WTC11 (cell line): ENCODE measurements at regions not wholly inside any gene's neighbourhood (a gene's known extent, or its start where the extent isn't known, plus 50 kb on each side); places are given as distances from the start of the nearest gene placed in this dataset.

ENCODE experiments used
- ATAC-seq: fragments of 200-7000 bp; cut with Tn5 transposase; 2 replicates; pipeline ENCODE4 v1.10.0; 2021; ENCODE audit warnings: mild to moderate bottlenecking, moderate library complexity
- CTCF ChIA-PET: fragments of 300-600 bp; sonication (Branson Sonifier 250); formaldehyde crosslinking; loops from one replicate; lab custom pipeline; 2021; ENCODE audit warnings: antibody characterized with exemption; lab: Charles Lee
- POLR2A ChIA-PET: fragments of 350-600 bp; sonication (Branson Sonifier 250); formaldehyde crosslinking; loops from one replicate; lab custom pipeline; 2021; ENCODE audit warnings: antibody characterized with exemption; lab: Charles Lee
- DNase-seq: peaks from one replicate; pipeline ENCODE4 v3.0.0; 2021; ENCODE audit warnings: low spot score
- H3K27ac Mint-ChIP-seq: 2 replicates; pipeline ENCODE4 v1.8.0; 2021; ENCODE audit warnings: mixed read lengths
- H3K27me3 Mint-ChIP-seq: 2 replicates; pipeline ENCODE4 v1.8.0; 2021; ENCODE audit warnings: low read depth, mild to moderate bottlenecking, moderate library complexity, mixed read lengths
- H3K36me3 Mint-ChIP-seq: 2 replicates; pipeline ENCODE4 v1.8.0; 2021; ENCODE audit warnings: mixed read lengths
- H3K4me1 Mint-ChIP-seq: 2 replicates; pipeline ENCODE4 v1.8.0; 2022; ENCODE audit warnings: mixed read lengths
- H3K4me3 Mint-ChIP-seq: 2 replicates; pipeline ENCODE4 v1.8.0; 2021; ENCODE audit warnings: mild to moderate bottlenecking, moderate library complexity, mixed read lengths
- H3K9me3 Mint-ChIP-seq: 2 replicates; pipeline ENCODE4 v1.8.0; 2021; ENCODE audit warnings: mixed read lengths
- ARID4B ChIP-seq: sonication (generic); formaldehyde crosslinking; IDR thresholded peaks from 2 replicates; pipeline ENCODE4 v1.8.0; 2023; ENCODE audit warnings: missing genetic modification reagents, mild to moderate bottlenecking, borderline replicate concordance
- ATF3 ChIP-seq: sonication (generic); formaldehyde crosslinking; conservative IDR thresholded peaks from 2 replicates; pipeline ENCODE4 v1.8.1; 2022; ENCODE audit warnings: mild to moderate bottlenecking, missing genetic modification reagents
- CREB1 ChIP-seq: sonication (generic); formaldehyde crosslinking; IDR thresholded peaks from 2 replicates; pipeline ENCODE4 v1.8.0; 2023; ENCODE audit warnings: mild to moderate bottlenecking, missing genetic modification reagents
- CREM ChIP-seq: sonication (generic); formaldehyde crosslinking; IDR thresholded peaks from 2 replicates; pipeline ENCODE4 v1.8.1; 2022; ENCODE audit warnings: mild to moderate bottlenecking, missing genetic modification reagents, moderate library complexity
- E2F4 ChIP-seq: sonication (generic); formaldehyde crosslinking; IDR thresholded peaks from 2 replicates; pipeline ENCODE4 v1.8.1; 2022; ENCODE audit warnings: low read depth, mild to moderate bottlenecking, moderate library complexity, missing genetic modification reagents, borderline replicate concordance
- E2F5 ChIP-seq: sonication (generic); formaldehyde crosslinking; IDR thresholded peaks from 2 replicates; pipeline ENCODE4 v1.8.1; 2022; ENCODE audit warnings: mild to moderate bottlenecking, moderate library complexity, missing genetic modification reagents
- FOXP1 ChIP-seq: sonication (generic); formaldehyde crosslinking; IDR thresholded peaks from 2 replicates; pipeline ENCODE4 v1.8.0; 2022; ENCODE audit warnings: missing genetic modification reagents, mild to moderate bottlenecking, moderate library complexity, borderline replicate concordance
- KAT7 ChIP-seq: sonication (generic); formaldehyde crosslinking; IDR thresholded peaks from 2 replicates; pipeline ENCODE4 v1.8.1; 2023; ENCODE audit warnings: missing genetic modification reagents, mild to moderate bottlenecking, borderline replicate concordance
- MYBL2 ChIP-seq: sonication (generic); formaldehyde crosslinking; IDR thresholded peaks from 2 replicates; pipeline ENCODE4 v1.8.1; 2023; ENCODE audit warnings: mild to moderate bottlenecking, moderate library complexity, missing genetic modification reagents
- NFE2L1 ChIP-seq: sonication (generic); formaldehyde crosslinking; IDR thresholded peaks from 2 replicates; pipeline ENCODE4 v1.8.1; 2023; ENCODE audit warnings: missing genetic modification reagents
- NR1H2 ChIP-seq: sonication (generic); formaldehyde crosslinking; IDR thresholded peaks from 2 replicates; pipeline ENCODE4 v1.9.0; 2021; ENCODE audit warnings: mild to moderate bottlenecking, moderate library complexity, missing genetic modification reagents
- NR2C2 ChIP-seq: sonication (generic); formaldehyde crosslinking; IDR thresholded peaks from 2 replicates; pipeline ENCODE4 v1.8.0; 2022; ENCODE audit warnings: mild to moderate bottlenecking, missing genetic modification reagents
- PRDM15 ChIP-seq: sonication (generic); formaldehyde crosslinking; IDR thresholded peaks from 2 replicates; pipeline ENCODE4 v1.8.0; 2022; ENCODE audit warnings: missing genetic modification reagents
- RELA ChIP-seq: sonication (generic); formaldehyde crosslinking; IDR thresholded peaks from 2 replicates; pipeline ENCODE4 v1.8.1; 2022; ENCODE audit warnings: missing genetic modification reagents, mild to moderate bottlenecking, borderline replicate concordance
- TCF7 ChIP-seq: sonication (generic); formaldehyde crosslinking; IDR thresholded peaks from 2 replicates; pipeline ENCODE4 v1.8.0; 2022; ENCODE audit warnings: mild to moderate bottlenecking, low read depth, missing genetic modification reagents, moderate library complexity
- TP53 ChIP-seq: sonication (generic); formaldehyde crosslinking; IDR thresholded peaks from 2 replicates; pipeline ENCODE4 v1.8.1; 2023; ENCODE audit warnings: mild to moderate bottlenecking, missing genetic modification reagents
- ZBTB21 ChIP-seq: sonication (generic); formaldehyde crosslinking; IDR thresholded peaks from 2 replicates; pipeline ENCODE4 v1.8.1; 2023; ENCODE audit warnings: mild to moderate bottlenecking, missing genetic modification reagents, borderline replicate concordance
- ZMAT4 ChIP-seq: fragments of 250-450 bp; sonication (Bioruptor Pico); IDR thresholded peaks from 2 replicates; pipeline ENCODE4 v1.9.0; 2021; ENCODE audit warnings: mild to moderate bottlenecking
- ZNF423 ChIP-seq: fragments of 250-450 bp; sonication (Bioruptor Pico); IDR thresholded peaks from 2 replicates; pipeline ENCODE4 v2.1.2; 2022; ENCODE audit warnings: mild to moderate bottlenecking, moderate library complexity

GRCh38 chr1:193435781-193436180, 249.4 kb upstream of the B3GALT2 start:
- 0 out of 2 replicates have a peak, but pooled peaks cover 3% of the 10 kb centered on the region for H3K27me3 Mint-ChIP-seq
- TF ChIP-seq NR2C2 (CRISPR knock-in tag) = no peak
- no peak for TF ChIP-seq PRDM15
- TF ChIP-seq CREM = no peak
- TF ChIP-seq E2F5 (CRISPR knock-in tag) = no peak
- no peak for TF ChIP-seq TP53
- no peak for TF ChIP-seq CREB1 (CRISPR knock-in tag)
- TF ChIP-seq ZBTB21 (CRISPR knock-in tag) = no peak
- no peak for TF ChIP-seq MYBL2
- no peak for TF ChIP-seq ATF3 (CRISPR knock-in tag)
- TF ChIP-seq E2F4 (CRISPR knock-in tag) = no peak
- TF ChIP-seq NR1H2 (CRISPR knock-in tag) = no peak
- TF ChIP-seq ZNF423 = no peak
- TF ChIP-seq KAT7 (CRISPR knock-in tag) = no peak
- no peak for TF ChIP-seq NFE2L1
- TF ChIP-seq ZMAT4 (CRISPR knock-in tag) = no peak
- no peak for TF ChIP-seq TCF7
- TF ChIP-seq ARID4B (CRISPR knock-in tag) = no peak
- no peak for TF ChIP-seq RELA (CRISPR knock-in tag)
- TF ChIP-seq FOXP1 = no peak
- TF ChIP-seq, all 79 proteins: peak for 0
- no peak overlapping the region for H3K4me3 Mint-ChIP-seq
- ChIA-PET CTCF (no interaction called here), POLR2A (no interaction called here)
- peaks cover 40% of the 10 kb centered on the region for H3K36me3 Mint-ChIP-seq
- H3K9me3 Mint-ChIP-seq = peaks cover 72% of the 10 kb centered on the region
- H3K27ac Mint-ChIP-seq = no peak overlapping the region
- DNase-seq (no peak), ATAC-seq (no peak)
- peaks cover 4% of the 10 kb centered on the region; the same call in 1 of the 2 replicates for H3K4me1 Mint-ChIP-seq
